ENCODE measurements at regions not wholly inside any gene's neighbourhood (a gene's known extent, or its start where the extent isn't known, plus 50 kb on each side); places are given as distances from the start of the nearest gene placed in this dataset.

GRCh38 chrX:124530803-124531202 is 184.4 kb downstream of the SH2D1A start:
- H4K5ac ChIP-seq (ENCODE audit: insufficient read length, low read depth, low read length), result no peak overlapping the region
- no peak overlapping the region for H2AFZ ChIP-seq (ENCODE audit: low read length)
- CTCF ChIA-PET (ENCODE audit: partially characterized antibody), result no interaction called here
- H3K56ac ChIP-seq (replicated peaks; ENCODE audit: insufficient read length, low read depth, low read length), result no peak overlapping the region
- H4K91ac ChIP-seq (replicated peaks; ENCODE audit: insufficient read length, low read length), result no peak overlapping the region
- H3K79me2 ChIP-seq (ENCODE audit: control insufficient read depth in 1 of 2, insufficient read depth in 2 of 2, low read length in 2 of 2), result no peaks in the 10 kb centered on the region
- H2BK120ac ChIP-seq (replicated peaks; ENCODE audit: low read depth, low read length), result no peak overlapping the region
- H3K27ac ChIP-seq (ENCODE audit: low read depth, low read length), result no peak overlapping the region
- H2BK20ac ChIP-seq (ENCODE audit: low read length), result no peak overlapping the region
- no peak overlapping the region for H3K23ac ChIP-seq (ENCODE audit: insufficient read length)
- H2AK5ac ChIP-seq (ENCODE audit: low read depth, low read length), result no peak overlapping the region
- no peaks in the 10 kb centered on the region for H3K27me3 ChIP-seq (replicated peaks in 1 of 4; ENCODE audit: control insufficient read depth in 3 of 4, extremely low read depth in 1 of 4, insufficient read depth in 3 of 4, low read length in 3 of 4)
- no peaks in the 10 kb centered on the region for H3K23me2 ChIP-seq (ENCODE audit: low read depth, low read length)
- H4K20me1 ChIP-seq (replicated peaks in 1 of 2; ENCODE audit: control insufficient read depth in 1 of 2, insufficient read depth in 2 of 2, low read length in 2 of 2), result no peaks in the 10 kb centered on the region
- H3K4me1 ChIP-seq (replicated peaks in 1 of 4; ENCODE audit: control insufficient read depth in 3 of 4, insufficient read depth in 4 of 4, low read length in 3 of 4), result peaks cover 0 to 10% (median 5%) of the 10 kb centered on the region in 4 experiments; a peak in 3 of 7 replicates
- no peak overlapping the region for H3K18ac ChIP-seq (ENCODE audit: extremely low read depth, low read length)
- no peak overlapping the region for H3K9ac ChIP-seq (replicated peaks in 1 of 4; ENCODE audit: extremely low read depth in 1 of 4, low read depth in 3 of 4, low read length in 3 of 4)
- H2BK5ac ChIP-seq (ENCODE audit: low read depth, low read length), result no peak overlapping the region
- H3K9me3 ChIP-seq (ENCODE audit: insufficient read depth in 2 of 2, low read depth in 1 of 2, low read length in 1 of 2), result no peaks in the 10 kb centered on the region
- H2BK15ac ChIP-seq (ENCODE audit: low read length), result no peak overlapping the region
- no peak overlapping the region for H4K8ac ChIP-seq (ENCODE audit: extremely low read depth, insufficient read depth, low read length)
- FAIRE-seq (no peak), DNase-seq (ENCODE audit: low read depth in 1 of 2, low spot score in 2 of 2) (no peak)
- no peaks in the 10 kb centered on the region for H3K36me3 ChIP-seq (ENCODE audit: control insufficient read depth in 2 of 4, insufficient read depth in 4 of 4, low read length in 3 of 4)
- no peak overlapping the region for H3K4me2 ChIP-seq (ENCODE audit: insufficient read depth in 1 of 2, low read depth in 2 of 2, low read length in 2 of 2)
- TF ChIP-seq TCF12 (IDR thresholded peaks at IDR 0.05; ENCODE audit: low read depth, low read length), result no peak
- no peak for TF ChIP-seq RFX5 (IDR thresholded peaks at IDR 0.05; ENCODE audit: borderline replicate concordance, low read depth, low read length)
- no peak for TF ChIP-seq E2F6 (IDR thresholded peaks at IDR 0.05)
- TF ChIP-seq TEAD4 (IDR thresholded peaks at IDR 0.05; ENCODE audit: low read depth, low read length), result no peak
- no peak for TF ChIP-seq POU5F1 (IDR thresholded peaks at IDR 0.05; ENCODE audit: low read depth, low read length)
- TF ChIP-seq KDM1A (IDR thresholded peaks at IDR 0.05; ENCODE audit: borderline replicate concordance, low read length), result no peak
- H3K14ac ChIP-seq (ENCODE audit: insufficient read length), result no peak overlapping the region
- H3K79me1 ChIP-seq (ENCODE audit: low read depth, low read length), result no peaks in the 10 kb centered on the region
- WGBS, 2 experiments (ENCODE audit: extremely low coverage in 1 of 2, insufficient coverage in 1 of 2, insufficient read length in 1 of 2, insufficient replicate concordance in 2 of 2, low coverage in 1 of 2, low lambda C conversion rate in 2 of 2, missing lambda C conversion rate in 1 of 2), result 80% methylated on average over 1 of the region's 1 CpG; no CpG with 5 or more reads in 1 of the 2 experiments
- H2BK12ac ChIP-seq (ENCODE audit: low read depth, low read length), result no peak overlapping the region
- POLR2A ChIA-PET (ENCODE audit: partially characterized antibody), result no interaction called here
- H3K4ac ChIP-seq (replicated peaks; ENCODE audit: insufficient read length, low read depth, low read length), result no peak overlapping the region
- H3K4me3 ChIP-seq (ENCODE audit: extremely low read depth in 1 of 4, insufficient read depth in 2 of 4, low read depth in 3 of 4, low read length in 4 of 4), result no peak overlapping the region

Data from H1 (cell line).